Type B pancreatic cell (in vitro differentiated cells): ENCODE measurements at regions not wholly inside any gene's neighbourhood (a gene's known extent, or its start where the extent isn't known, plus 50 kb on each side); places are given as distances from the start of the nearest gene placed in this dataset.

Experiments
- DNase-seq: peaks from one replicate; pipeline ENCODE4 v3.0.0; 2021; ENCODE audit warnings: mixed read lengths; ENCODE audit not compliant: unreplicated experiment; ENCODE audit errors: extremely low spot score
- H3K27ac Mint-ChIP-seq: 2 replicates; pipeline ENCODE4 v1.8.0; 2021; ENCODE audit warnings: mild to moderate bottlenecking, mixed read lengths
- H3K27me3 Mint-ChIP-seq: 2 replicates; pipeline ENCODE4 v1.8.0; 2021; ENCODE audit warnings: mixed read lengths
- H3K36me3 Mint-ChIP-seq: 2 replicates; pipeline ENCODE4 v1.8.0; 2021; ENCODE audit warnings: mixed read lengths
- H3K4me1 Mint-ChIP-seq: one replicate; pipeline ENCODE4 v1.8.0; 2021; ENCODE audit warnings: mixed read lengths; ENCODE audit not compliant: unreplicated experiment
- H3K4me3 Mint-ChIP-seq: 2 replicates; pipeline ENCODE4 v1.8.0; 2021; ENCODE audit warnings: mild to moderate bottlenecking, mixed read lengths
- H3K9me3 Mint-ChIP-seq: 2 replicates; pipeline ENCODE4 v1.8.0; 2021; ENCODE audit warnings: mixed read lengths
- TF ChIP-seq, protein P1 (sequence below): fragments of 200-600 bp; sonication (generic); conservative IDR thresholded peaks from 2 replicates; pipeline ENCODE4 v1.5.0; 2021; ENCODE audit warnings: antibody characterized with exemption, mild to moderate bottlenecking

DNA sequence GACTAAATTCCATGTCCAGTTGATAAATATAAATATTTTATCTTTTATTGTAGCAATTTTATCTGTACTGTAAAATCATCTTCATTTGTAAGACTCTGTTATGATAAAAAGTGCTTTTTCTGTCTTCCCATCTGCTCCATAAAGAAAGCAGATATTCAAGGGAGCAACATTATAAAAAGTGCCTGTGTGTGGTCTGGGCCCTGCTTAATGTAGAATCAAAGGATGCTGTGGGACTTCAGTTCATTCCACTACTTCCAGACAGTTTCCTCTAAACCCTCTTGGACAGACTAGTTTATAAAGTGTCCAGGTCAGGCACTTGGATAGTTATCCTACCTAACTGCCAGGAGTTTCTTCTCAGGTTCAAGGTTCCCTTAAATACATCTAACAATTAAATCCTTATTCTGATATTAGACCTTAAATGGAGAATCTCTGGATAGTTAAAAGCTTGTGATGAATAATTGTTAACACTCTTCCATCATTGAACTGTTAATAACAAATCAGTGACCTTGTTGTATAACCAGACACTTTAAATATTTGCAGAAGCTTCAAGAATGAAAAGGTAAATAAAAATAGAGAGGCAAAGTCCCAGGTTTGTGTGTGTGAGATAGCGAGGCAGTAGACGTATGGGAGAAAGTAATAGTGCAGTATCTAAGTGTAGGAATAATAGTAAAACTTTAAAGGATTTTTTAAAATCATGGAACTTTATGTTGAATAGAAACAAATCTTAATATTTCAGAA is 237.5 kb upstream of the CTSO start:
- Mint-ChIP-seq H3K36me3 (no peaks in the 10 kb centered on the region), H3K4me1 (peaks cover 26% of the 10 kb centered on the region), H3K9me3 (peaks cover 4% of the 10 kb centered on the region), H3K27me3 (no peaks in the 10 kb centered on the region), H3K27ac (no peak overlapping the region), H3K4me3 (no peak overlapping the region)
- DNase-seq = no peak
- TF ChIP-seq, protein P1, sequence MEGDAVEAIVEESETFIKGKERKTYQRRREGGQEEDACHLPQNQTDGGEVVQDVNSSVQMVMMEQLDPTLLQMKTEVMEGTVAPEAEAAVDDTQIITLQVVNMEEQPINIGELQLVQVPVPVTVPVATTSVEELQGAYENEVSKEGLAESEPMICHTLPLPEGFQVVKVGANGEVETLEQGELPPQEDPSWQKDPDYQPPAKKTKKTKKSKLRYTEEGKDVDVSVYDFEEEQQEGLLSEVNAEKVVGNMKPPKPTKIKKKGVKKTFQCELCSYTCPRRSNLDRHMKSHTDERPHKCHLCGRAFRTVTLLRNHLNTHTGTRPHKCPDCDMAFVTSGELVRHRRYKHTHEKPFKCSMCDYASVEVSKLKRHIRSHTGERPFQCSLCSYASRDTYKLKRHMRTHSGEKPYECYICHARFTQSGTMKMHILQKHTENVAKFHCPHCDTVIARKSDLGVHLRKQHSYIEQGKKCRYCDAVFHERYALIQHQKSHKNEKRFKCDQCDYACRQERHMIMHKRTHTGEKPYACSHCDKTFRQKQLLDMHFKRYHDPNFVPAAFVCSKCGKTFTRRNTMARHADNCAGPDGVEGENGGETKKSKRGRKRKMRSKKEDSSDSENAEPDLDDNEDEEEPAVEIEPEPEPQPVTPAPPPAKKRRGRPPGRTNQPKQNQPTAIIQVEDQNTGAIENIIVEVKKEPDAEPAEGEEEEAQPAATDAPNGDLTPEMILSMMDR = no peak

GRCh38 chr4:156190615-156191014 is 236.9 kb upstream of the CTSO start:
- TF ChIP-seq, protein P1 = no peak
- DNase-seq = no peak
- Mint-ChIP-seq H3K4me1 (peaks cover 26% of the 10 kb centered on the region), H3K9me3 (peaks cover 3% of the 10 kb centered on the region), H3K36me3 (no peaks in the 10 kb centered on the region), H3K4me3 (no peak overlapping the region), H3K27ac (peak overlapping the region; percentile 45), H3K27me3 (no peaks in the 10 kb centered on the region)

GRCh38 chr4:156188596-156188995 is 234.9 kb upstream of the CTSO start:
- H3K36me3 Mint-ChIP-seq = no peaks in the 10 kb centered on the region
- TF ChIP-seq, protein P1 = no peak
- no peak overlapping the region for H3K27ac Mint-ChIP-seq
- H3K4me1 Mint-ChIP-seq = peaks cover 23% of the 10 kb centered on the region
- peaks cover 3% of the 10 kb centered on the region for H3K9me3 Mint-ChIP-seq
- no peak overlapping the region for H3K4me3 Mint-ChIP-seq
- DNase-seq = no peak
- no peaks in the 10 kb centered on the region for H3K27me3 Mint-ChIP-seq

GRCh38 chr4:156186111-156186510 is 232.4 kb upstream of the CTSO start:
- peaks cover 5% of the 10 kb centered on the region for H3K4me1 Mint-ChIP-seq
- H3K36me3 Mint-ChIP-seq = no peaks in the 10 kb centered on the region
- H3K27me3 Mint-ChIP-seq = no peaks in the 10 kb centered on the region
- no peak overlapping the region for H3K27ac Mint-ChIP-seq
- H3K4me3 Mint-ChIP-seq = no peak overlapping the region
- DNase-seq = no peak
- TF ChIP-seq, protein P1 = no peak
- peaks cover 3% of the 10 kb centered on the region for H3K9me3 Mint-ChIP-seq

- peaks cover 3% of the 10 kb centered on the region for H3K9me3 Mint-ChIP-seq
- no peaks in the 10 kb centered on the region for H3K36me3 Mint-ChIP-seq
- no peaks in the 10 kb centered on the region for H3K27me3 Mint-ChIP-seq
- no peak overlapping the region for H3K27ac Mint-ChIP-seq
- H3K4me1 Mint-ChIP-seq = peaks cover 2% of the 10 kb centered on the region
- no peak for DNase-seq
- no peak overlapping the region for H3K4me3 Mint-ChIP-seq
- TF ChIP-seq, protein P1 = no peak
Measured at GRCh38 chr4:156185514-156186055, 231.9 kb upstream of the CTSO start.
